Immature natural killer cell (primary cell): ENCODE measurements at regions not wholly inside any gene's neighbourhood (a gene's known extent, or its start where the extent isn't known, plus 50 kb on each side); places are given as distances from the start of the nearest gene placed in this dataset.

ENCODE experiments used
- DNase-seq, 3 donors: peaks; one replicate each; pipeline ENCODE4 v3.0.0; 2022; ENCODE audit warnings: mixed read lengths in 1 of 3
- H3K27ac Mint-ChIP-seq, 6 donors: one replicate each; pipeline ENCODE4 v1.8.0; 2020; ENCODE audit warnings: mixed read lengths in 6 of 6, mild to moderate bottlenecking in 5 of 6, inconsistent platforms in 4 of 6, moderate library complexity in 3 of 6
- H3K27me3 Mint-ChIP-seq, 3 donors: one replicate each; pipeline ENCODE4 v1.8.0; 2020 to 2021; ENCODE audit warnings: low read depth in 3 of 3, mild to moderate bottlenecking in 3 of 3, mixed read lengths in 3 of 3, moderate library complexity in 3 of 3, inconsistent platforms in 1 of 3
- H3K36me3 Mint-ChIP-seq, 3 donors: one replicate each; pipeline ENCODE4 v1.8.0; 2020; ENCODE audit warnings: mixed read lengths in 3 of 3, inconsistent platforms in 2 of 3, mild to moderate bottlenecking in 2 of 3
- H3K4me1 Mint-ChIP-seq, 2 donors: one replicate each; pipeline ENCODE4 v1.8.0; 2020; ENCODE audit warnings: inconsistent platforms in 2 of 2, mild to moderate bottlenecking in 2 of 2, mixed read lengths in 2 of 2, moderate library complexity in 1 of 2
- H3K4me3 Mint-ChIP-seq, 5 donors: one replicate each; pipeline ENCODE4 v1.8.0; 2020; ENCODE audit warnings: mild to moderate bottlenecking in 5 of 5, mixed read lengths in 5 of 5, inconsistent platforms in 3 of 5, moderate library complexity in 3 of 5
- H3K9me3 Mint-ChIP-seq, 6 donors: one replicate each; pipeline ENCODE4 v1.8.0; 2020; ENCODE audit warnings: mild to moderate bottlenecking in 6 of 6, mixed read lengths in 6 of 6, inconsistent platforms in 4 of 6, moderate library complexity in 3 of 6

DNA sequence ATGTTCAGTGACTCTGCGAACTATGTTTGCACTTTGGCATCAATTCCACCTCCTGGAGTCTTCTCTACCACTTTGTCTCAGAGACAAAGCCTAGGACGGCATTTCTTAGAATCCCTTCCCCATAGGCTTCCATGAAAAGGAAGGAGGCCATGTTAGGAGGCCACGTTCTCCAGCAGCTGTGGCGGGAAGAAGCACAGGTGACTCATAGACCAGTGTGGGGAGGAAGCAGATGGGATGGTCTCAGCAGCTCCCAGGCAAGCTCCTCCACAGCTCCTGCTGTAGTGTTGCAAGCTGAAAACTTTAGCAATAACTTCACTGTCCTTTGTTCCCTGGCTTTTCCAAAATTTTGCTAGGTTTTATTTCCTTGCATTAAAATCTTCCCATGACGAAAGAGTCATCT is 781.3 kb upstream of the ID2 start:
- H3K27ac Mint-ChIP-seq: no peak overlapping the region
- H3K9me3 Mint-ChIP-seq: no peaks in the 10 kb centered on the region
- H3K36me3 Mint-ChIP-seq: peaks cover 0 to 7% (median 0%) of the 10 kb centered on the region in 3 donors
- DNase-seq: no peak
- peaks cover 0 to 15% (median 4%) of the 10 kb centered on the region in 3 donors for H3K27me3 Mint-ChIP-seq
- H3K4me1 Mint-ChIP-seq: peaks cover 4 to 9% of the 10 kb centered on the region in 2 donors
- no peak overlapping the region for H3K4me3 Mint-ChIP-seq

DNA sequence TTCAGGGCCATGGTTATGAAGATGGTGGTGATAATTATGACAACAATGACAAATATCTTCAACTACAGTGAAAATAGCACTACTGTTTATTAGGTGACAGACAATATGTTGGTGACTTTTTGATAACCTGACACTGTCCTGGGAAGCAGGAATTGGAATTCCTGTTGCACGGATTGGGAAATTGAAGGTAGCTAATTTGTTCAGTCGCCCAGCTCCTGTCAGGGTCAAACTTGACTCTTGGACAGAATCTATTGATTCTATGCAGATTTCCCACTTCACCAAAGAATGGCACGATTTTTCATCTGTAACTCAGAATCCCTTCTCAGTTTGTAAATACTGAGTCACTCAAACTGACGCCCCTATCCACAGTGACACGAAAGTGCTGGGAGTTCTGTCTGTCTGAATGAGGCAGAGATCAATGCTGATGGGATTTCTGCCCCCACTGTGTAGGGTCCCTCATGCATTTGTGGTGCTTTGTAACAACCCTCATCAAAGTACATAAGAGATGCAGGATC is 779.5 kb upstream of the ID2 start:
- peaks cover 0 to 6% (median 0%) of the 10 kb centered on the region in 3 donors for H3K36me3 Mint-ChIP-seq
- no peak overlapping the region for H3K4me3 Mint-ChIP-seq
- no peaks in the 10 kb centered on the region for H3K9me3 Mint-ChIP-seq
- H3K27ac Mint-ChIP-seq: no peak overlapping the region
- H3K27me3 Mint-ChIP-seq: peaks cover 0 to 14% (median 4%) of the 10 kb centered on the region in 3 donors
- no peak for DNase-seq
- peaks cover 4 to 9% of the 10 kb centered on the region in 2 donors for H3K4me1 Mint-ChIP-seq

DNA sequence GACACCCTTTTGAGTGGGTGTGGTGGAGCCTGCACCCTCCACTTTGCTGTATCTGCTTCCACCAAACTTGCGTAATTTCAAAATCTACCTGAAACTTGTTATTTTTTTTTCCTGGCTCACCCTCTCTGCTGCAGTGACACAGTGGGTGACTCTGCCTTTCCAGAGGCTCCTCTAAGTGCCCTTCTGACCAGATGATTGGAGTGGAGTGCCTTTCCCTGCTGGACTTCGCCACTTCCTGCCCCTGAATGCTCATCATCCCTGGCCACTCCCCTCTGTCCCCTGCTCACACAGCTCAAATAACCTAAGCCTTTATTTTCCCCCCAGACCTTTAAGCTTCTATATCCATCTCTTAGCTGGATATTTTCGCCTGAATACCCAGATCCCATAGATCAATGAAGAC is 777.5 kb upstream of the ID2 start:
- Mint-ChIP-seq H3K27ac (peak overlapping the region in 1 of 6 donors; percentile 2), H3K36me3 (peaks cover 0 to 15% (median 0%) of the 10 kb centered on the region in 3 donors), H3K9me3 (peaks cover 0 to 3% (median 0%) of the 10 kb centered on the region in 6 donors), H3K4me1 (peaks cover 4% of the 10 kb centered on the region in 2 donors), H3K4me3 (no peak overlapping the region), H3K27me3 (peaks cover 0 to 11% (median under 1%) of the 10 kb centered on the region in 3 donors)
- DNase-seq: no peak

DNA sequence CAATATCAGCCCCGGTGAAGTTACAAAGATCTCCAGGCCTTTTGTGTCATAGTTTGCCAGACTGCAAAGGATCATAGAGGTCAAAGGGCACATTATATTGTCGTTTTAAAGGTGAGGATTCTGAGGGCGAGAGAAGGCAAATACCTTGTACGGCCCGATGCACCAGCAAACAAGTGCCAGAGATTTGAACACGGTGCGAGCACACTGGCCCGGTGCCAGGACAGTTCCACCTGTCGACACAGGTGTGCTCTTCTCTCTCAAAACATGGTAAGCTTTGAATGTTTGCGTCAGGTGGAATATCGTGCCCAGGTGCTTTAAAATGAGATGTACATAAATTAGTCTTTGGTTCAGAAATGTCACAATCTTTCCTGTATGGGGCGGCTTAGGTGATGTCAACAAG is 776.1 kb upstream of the ID2 start:
- Mint-ChIP-seq H3K9me3 (peaks cover 0 to 3% (median 0%) of the 10 kb centered on the region in 6 donors), H3K27ac (no peak overlapping the region), H3K36me3 (peaks cover 0 to 18% (median 0%) of the 10 kb centered on the region in 3 donors), H3K27me3 (peaks cover 0 to 11% (median 0%) of the 10 kb centered on the region in 3 donors), H3K4me3 (no peak overlapping the region), H3K4me1 (no peaks in the 10 kb centered on the region)
- DNase-seq: no peak

GRCh38 chr2:7906431-7906830 is 775.4 kb upstream of the ID2 start:
- Mint-ChIP-seq H3K27me3 (peaks cover 0 to 11% (median 0%) of the 10 kb centered on the region in 3 donors), H3K4me3 (no peak overlapping the region), H3K27ac (no peak overlapping the region), H3K36me3 (peaks cover 0 to 18% (median 0%) of the 10 kb centered on the region in 3 donors), H3K4me1 (no peaks in the 10 kb centered on the region), H3K9me3 (peaks cover 0 to 3% (median 0%) of the 10 kb centered on the region in 6 donors)
- DNase-seq: no peak

GRCh38 chr2:7907041-7907440 is 774.8 kb upstream of the ID2 start:
- Mint-ChIP-seq H3K36me3 (peaks cover 0 to 18% (median 0%) of the 10 kb centered on the region in 3 donors), H3K27me3 (peaks cover 0 to 11% (median 0%) of the 10 kb centered on the region in 3 donors), H3K4me1 (no peaks in the 10 kb centered on the region), H3K4me3 (no peak overlapping the region), H3K27ac (no peak overlapping the region), H3K9me3 (peaks cover 0 to 3% (median 0%) of the 10 kb centered on the region in 6 donors)
- DNase-seq: no peak

DNA sequence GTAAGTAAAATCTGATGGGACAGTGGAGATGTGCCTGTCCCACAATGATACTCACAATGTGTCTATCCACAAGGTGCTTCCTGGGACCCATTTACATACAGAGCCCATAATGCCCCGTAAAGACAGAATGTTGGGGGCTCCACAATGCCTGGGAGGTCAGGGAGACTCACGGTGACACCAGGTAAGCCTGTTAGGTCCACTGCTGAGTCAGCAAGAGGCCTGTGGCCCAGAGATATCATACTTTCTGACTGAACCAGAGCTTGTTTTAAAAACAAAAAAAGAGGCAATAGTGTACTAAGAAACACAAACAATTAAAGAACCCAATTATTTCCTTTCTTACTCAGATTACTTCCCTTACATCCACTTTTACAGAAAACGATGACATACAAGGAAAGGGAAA is 771.1 kb upstream of the ID2 start:
- Mint-ChIP-seq H3K9me3 (peaks cover 0 to 3% (median 0%) of the 10 kb centered on the region in 6 donors), H3K4me1 (no peaks in the 10 kb centered on the region), H3K36me3 (peaks cover 0 to 18% (median 3%) of the 10 kb centered on the region in 3 donors), H3K27me3 (no peaks in the 10 kb centered on the region), H3K27ac (no peak overlapping the region), H3K4me3 (no peak overlapping the region)
- DNase-seq: no peak

DNA sequence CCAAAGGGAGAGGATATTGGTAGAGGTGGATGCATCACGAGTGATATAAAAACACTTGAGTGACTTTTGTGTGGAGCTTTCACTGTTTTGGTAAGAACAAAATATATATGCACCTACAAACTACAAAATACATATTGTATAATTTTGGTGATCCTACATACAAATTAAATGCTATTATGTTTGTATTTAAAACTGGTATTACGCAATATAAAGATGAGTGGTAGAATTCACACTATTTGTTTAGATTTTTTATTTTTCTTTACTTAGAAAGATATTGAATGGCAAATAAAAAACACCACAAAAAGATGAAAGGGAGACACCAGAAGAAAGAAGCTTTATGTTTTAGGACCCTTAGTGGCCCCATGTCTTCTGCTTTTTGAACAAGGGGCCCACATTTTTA is 770.7 kb upstream of the ID2 start:
- no peaks in the 10 kb centered on the region for H3K4me1 Mint-ChIP-seq
- DNase-seq: no peak
- H3K36me3 Mint-ChIP-seq: peaks cover 0 to 18% (median 3%) of the 10 kb centered on the region in 3 donors
- H3K27me3 Mint-ChIP-seq: no peaks in the 10 kb centered on the region
- H3K4me3 Mint-ChIP-seq: no peak overlapping the region
- peaks cover 0 to 3% (median 0%) of the 10 kb centered on the region in 6 donors for H3K9me3 Mint-ChIP-seq
- no peak overlapping the region for H3K27ac Mint-ChIP-seq

- Mint-ChIP-seq H3K36me3 (peaks cover 0 to 6% (median 3%) of the 10 kb centered on the region in 3 donors), H3K4me1 (no peaks in the 10 kb centered on the region), H3K4me3 (no peak overlapping the region), H3K27ac (no peak overlapping the region), H3K27me3 (no peaks in the 10 kb centered on the region), H3K9me3 (no peaks in the 10 kb centered on the region)
- no peak for DNase-seq
Measured at GRCh38 chr2:7913974-7914373, 767.9 kb upstream of the ID2 start.

DNA sequence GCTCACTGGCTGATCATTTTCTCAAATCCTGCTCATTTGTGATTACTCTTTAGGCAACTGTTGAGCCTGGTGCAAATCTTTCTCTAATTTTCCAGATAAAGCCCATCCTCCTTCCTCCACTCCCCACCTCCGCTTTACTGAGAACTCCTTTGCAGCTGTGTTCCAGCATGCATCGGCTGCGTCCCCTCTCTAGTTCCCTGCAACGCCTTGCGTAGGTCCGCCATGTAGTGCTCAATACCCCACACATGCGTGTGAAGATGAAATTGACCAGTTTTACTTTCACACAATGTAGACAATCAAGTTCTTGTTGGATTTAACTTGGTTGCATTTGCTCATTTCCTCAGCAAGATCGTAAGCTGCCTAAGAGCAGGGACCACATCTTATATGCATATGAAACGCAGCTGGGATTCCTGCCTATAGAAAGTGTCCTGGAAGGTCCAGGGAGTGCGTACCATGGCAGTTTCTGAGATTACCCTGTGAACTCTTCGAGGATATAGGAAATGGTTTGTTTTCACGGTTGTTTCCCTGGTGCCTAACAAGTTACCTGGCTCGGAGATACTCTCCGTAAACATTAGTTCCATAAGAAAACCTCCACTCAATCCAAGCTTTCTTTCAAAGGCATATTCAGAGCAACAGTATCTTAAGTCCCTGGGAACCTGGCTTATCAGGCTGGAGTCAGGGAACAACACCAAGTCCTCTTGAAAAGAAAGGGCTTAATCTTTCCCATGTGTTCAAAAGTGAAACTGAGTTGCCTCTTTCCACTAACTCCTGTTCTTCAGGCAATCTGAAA is 766.4 kb upstream of the ID2 start:
- Mint-ChIP-seq H3K27ac (no peak overlapping the region), H3K9me3 (no peaks in the 10 kb centered on the region), H3K27me3 (no peaks in the 10 kb centered on the region)

DNA sequence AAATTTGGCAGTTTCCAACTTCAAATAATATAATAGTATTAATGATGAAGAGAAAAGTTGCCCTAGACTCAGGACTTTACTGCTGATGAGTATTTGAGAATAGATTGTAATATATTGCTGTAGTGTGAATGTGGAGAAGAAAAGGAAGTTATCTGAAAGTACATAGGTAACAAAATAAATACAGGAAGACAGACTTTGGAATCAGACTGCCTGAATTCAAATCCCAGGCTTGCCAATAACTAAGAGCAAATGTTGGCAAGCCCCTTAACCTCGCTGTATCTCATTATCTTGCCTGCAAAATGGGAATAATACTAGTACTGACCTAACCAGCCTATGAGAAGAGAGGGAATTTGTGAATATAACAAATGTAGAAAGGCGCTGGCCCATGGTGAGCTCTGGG is 765.2 kb upstream of the ID2 start:
- H3K9me3 Mint-ChIP-seq: no peaks in the 10 kb centered on the region
- no peak for DNase-seq
- no peak overlapping the region for H3K27ac Mint-ChIP-seq
- no peaks in the 10 kb centered on the region for H3K27me3 Mint-ChIP-seq
- H3K36me3 Mint-ChIP-seq: peaks cover 0 to 3% (median 2%) of the 10 kb centered on the region in 3 donors
- H3K4me3 Mint-ChIP-seq: no peak overlapping the region
- H3K4me1 Mint-ChIP-seq: no peaks in the 10 kb centered on the region

More for the DNA sequence above, 766.4 kb upstream of the ID2 start:
- H3K36me3 Mint-ChIP-seq: peaks cover 0 to 3% (median 2%) of the 10 kb centered on the region in 3 donors
- no peak overlapping the region for H3K4me3 Mint-ChIP-seq
- no peak for DNase-seq
- H3K4me1 Mint-ChIP-seq: no peaks in the 10 kb centered on the region

GRCh38 chr2:7919510-7919909 is 762.3 kb upstream of the ID2 start:
- Mint-ChIP-seq H3K27ac (no peak overlapping the region), H3K4me3 (no peak overlapping the region), H3K4me1 (no peaks in the 10 kb centered on the region)

GRCh38 chr2:7924023-7924762 is 757.7 kb upstream of the ID2 start:
- Mint-ChIP-seq H3K4me3 (no peak overlapping the region), H3K4me1 (no peaks in the 10 kb centered on the region), H3K27me3 (peaks cover 0 to 4% (median 0%) of the 10 kb centered on the region in 3 donors), H3K36me3 (peaks cover 4 to 11% (median 5%) of the 10 kb centered on the region in 3 donors), H3K27ac (no peak overlapping the region), H3K9me3 (peaks cover 0 to 9% (median 2%) of the 10 kb centered on the region in 6 donors)
- no peak for DNase-seq

More at GRCh38 chr2:7919510-7919909, 762.3 kb upstream of the ID2 start:
- Mint-ChIP-seq H3K9me3 (peaks cover 0 to 9% (median 2%) of the 10 kb centered on the region in 6 donors), H3K27me3 (no peaks in the 10 kb centered on the region), H3K36me3 (peaks cover 5 to 11% (median 7%) of the 10 kb centered on the region in 3 donors)
- no peak for DNase-seq

DNA sequence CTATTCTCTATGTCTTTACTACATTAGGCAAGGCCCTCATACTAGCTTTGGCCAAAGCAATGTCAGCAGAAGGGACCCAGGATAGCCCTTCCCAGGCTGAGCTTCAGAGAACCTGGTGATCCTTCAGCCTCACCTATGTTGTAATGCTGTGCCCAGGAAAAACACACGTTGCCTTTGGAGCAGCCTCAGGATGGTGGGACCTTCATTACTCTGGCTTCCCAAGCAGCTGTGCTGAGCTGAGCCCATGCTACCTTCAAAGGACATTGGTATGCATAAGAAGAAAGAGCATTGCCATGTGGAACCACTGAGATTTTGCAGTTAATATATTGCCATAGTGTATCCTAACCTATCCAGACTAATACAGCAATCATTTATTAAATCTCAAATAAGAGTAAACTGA is 756.4 kb upstream of the ID2 start:
- Mint-ChIP-seq H3K36me3 (peaks cover 4 to 8% (median 5%) of the 10 kb centered on the region in 3 donors), H3K4me3 (no peak overlapping the region), H3K9me3 (peaks cover 0 to 9% (median 2%) of the 10 kb centered on the region in 6 donors), H3K27me3 (peaks cover 0 to 4% (median 0%) of the 10 kb centered on the region in 3 donors), H3K27ac (no peak overlapping the region), H3K4me1 (no peaks in the 10 kb centered on the region)
- no peak for DNase-seq
